H9 (cell line): ENCODE measurements at regions not wholly inside any gene's neighbourhood (a gene's known extent, or its start where the extent isn't known, plus 50 kb on each side); places are given as distances from the start of the nearest gene placed in this dataset.

ENCODE experiments used
- DNase-seq: peaks from one replicate; pipeline ENCODE4 v3.0.0-alpha.2; 2017
- H2AFZ ChIP-seq: one replicate; pipeline ENCODE4 v1.6.1; 2013; ENCODE audit warnings: mild to moderate bottlenecking, low read length, control low read depth, moderate library complexity
- H2AK5ac ChIP-seq: 2 replicates; pipeline ENCODE4 v1.6.1; 2013; ENCODE audit warnings: low read length, control low read depth, mixed read lengths; ENCODE audit not compliant: insufficient read length
- H2BK120ac ChIP-seq: one replicate; pipeline ENCODE4 v1.6.1; 2013; ENCODE audit warnings: low read depth, mild to moderate bottlenecking, low read length, control low read depth, inconsistent platforms; ENCODE audit not compliant: poor library complexity, severe bottlenecking
- H2BK12ac ChIP-seq: 2 replicates; pipeline ENCODE4 v1.6.1; 2013; ENCODE audit warnings: low read length, control low read depth, mixed read lengths, low read depth; ENCODE audit not compliant: insufficient read length
- H2BK15ac ChIP-seq: 2 replicates; pipeline ENCODE4 v1.6.1; 2013; ENCODE audit warnings: low read depth, low read length, control low read depth
- H2BK20ac ChIP-seq: one replicate; pipeline ENCODE4 v1.6.1; 2013; ENCODE audit warnings: low read depth, mild to moderate bottlenecking, low read length, control low read depth, inconsistent platforms; ENCODE audit not compliant: poor library complexity, severe bottlenecking
- H2BK5ac ChIP-seq: 2 replicates; pipeline ENCODE4 v1.6.1; 2013; ENCODE audit warnings: low read length, control low read depth, mixed read lengths; ENCODE audit not compliant: insufficient read length
- H3K14ac ChIP-seq: 2 replicates; pipeline ENCODE4 v1.6.1; 2013; ENCODE audit warnings: low read length, control low read depth; ENCODE audit not compliant: insufficient read depth
- H3K18ac ChIP-seq: 2 replicates; pipeline ENCODE4 v1.6.1; 2013; ENCODE audit warnings: low read depth, mild to moderate bottlenecking, mixed read lengths, low read length, control low read depth; ENCODE audit not compliant: insufficient read length
- H3K23ac ChIP-seq: 2 replicates; pipeline ENCODE4 v1.6.1; 2013; ENCODE audit warnings: low read length, control low read depth, mixed read lengths, low read depth; ENCODE audit not compliant: insufficient read length
- H3K23me2 ChIP-seq: 2 replicates; pipeline ENCODE4 v1.6.1; 2013; ENCODE audit warnings: low read depth, mild to moderate bottlenecking, mixed read lengths, low read length, control low read depth; ENCODE audit not compliant: insufficient read length, poor library complexity, severe bottlenecking
- H3K27ac ChIP-seq: 2 replicates; pipeline ENCODE4 v1.5.1; 2013; ENCODE audit warnings: low read length, control low read depth, mixed read lengths, low read depth; ENCODE audit not compliant: insufficient read length
- H3K27me3 ChIP-seq: 2 replicates; pipeline ENCODE4 v1.6.1; 2013; ENCODE audit warnings: low read length, control low read depth, inconsistent platforms; ENCODE audit not compliant: insufficient read depth
- H3K4ac ChIP-seq: 2 replicates; pipeline ENCODE4 v1.6.1; 2013; ENCODE audit warnings: low read depth, mild to moderate bottlenecking, control low read depth, inconsistent platforms, low read length, moderate library complexity
- H3K4me1 ChIP-seq: 2 replicates; pipeline ENCODE4 v1.6.1; 2013; ENCODE audit warnings: low read length, control low read depth, inconsistent platforms; ENCODE audit not compliant: insufficient read depth
- H3K4me2 ChIP-seq: 2 replicates; pipeline ENCODE4 v1.6.1; 2013; ENCODE audit warnings: low read length, control low read depth, mixed read lengths; ENCODE audit not compliant: insufficient read length, insufficient read depth
- H3K56ac ChIP-seq: 2 replicates; pipeline ENCODE4 v1.6.1; 2013; ENCODE audit warnings: low read depth, mild to moderate bottlenecking, mixed read lengths, low read length, control low read depth; ENCODE audit not compliant: insufficient read length
- H3K79me1 ChIP-seq: 2 replicates; pipeline ENCODE4 v1.6.1; 2013; ENCODE audit warnings: low read depth, mild to moderate bottlenecking, moderate library complexity, low read length, control low read depth, inconsistent platforms; ENCODE audit not compliant: insufficient read depth, poor library complexity, severe bottlenecking
- H3K79me2 ChIP-seq: 2 replicates; pipeline ENCODE4 v1.6.1; 2013; ENCODE audit warnings: low read length, control low read depth, inconsistent platforms; ENCODE audit not compliant: insufficient read depth
- H3K9ac ChIP-seq: 2 replicates; pipeline ENCODE4 v1.6.1; 2013; ENCODE audit warnings: low read length, control low read depth, mixed read lengths; ENCODE audit not compliant: insufficient read length; ENCODE audit errors: extremely low read depth
- H3K9me3 ChIP-seq: one replicate; pipeline ENCODE4 v1.6.1; 2013; ENCODE audit warnings: low read depth, low read length, inconsistent platforms; ENCODE audit not compliant: control insufficient read depth
- H3T11ph ChIP-seq: one replicate; pipeline ENCODE4 v1.6.1; 2013; ENCODE audit warnings: mild to moderate bottlenecking, low read length, control low read depth, inconsistent platforms
- H4K20me1 ChIP-seq: one replicate; pipeline ENCODE4 v1.6.1; 2013; ENCODE audit not compliant: control insufficient read depth, insufficient read length, insufficient read depth
- H4K5ac ChIP-seq: 2 replicates; pipeline ENCODE4 v1.6.1; 2013; ENCODE audit warnings: low read depth, mild to moderate bottlenecking, mixed read lengths, low read length, control low read depth; ENCODE audit not compliant: insufficient read length
- H4K8ac ChIP-seq: replicated peaks from 2 replicates; pipeline ENCODE4 v1.6.1; 2013; ENCODE audit warnings: low read length, control low read depth, mixed read lengths, low read depth; ENCODE audit not compliant: insufficient read length
- H4K91ac ChIP-seq: 2 replicates; pipeline ENCODE4 v1.6.1; 2013; ENCODE audit warnings: low read depth, mild to moderate bottlenecking, moderate library complexity, mixed read lengths, low read length, control low read depth; ENCODE audit not compliant: insufficient read length
- H3K27ac Mint-ChIP-seq, 3 experiments: 2 replicates in 2 of 3; 3 replicates in 1 of 3; pipeline ENCODE4 v1.8.0; 2020 to 2021; ENCODE audit warnings: mixed read lengths in 3 of 3, mild to moderate bottlenecking in 1 of 3, moderate library complexity in 1 of 3
- H3K27me3 Mint-ChIP-seq: 2 replicates; pipeline ENCODE4 v1.8.0; 2021; ENCODE audit warnings: low read depth, mild to moderate bottlenecking, moderate library complexity, mixed read lengths
- H3K36me3 Mint-ChIP-seq, 3 experiments: 2 replicates in 2 of 3; 3 replicates in 1 of 3; pipeline ENCODE4 v1.8.0; 2020 to 2021; ENCODE audit warnings: low read depth in 3 of 3, mixed read lengths in 3 of 3; ENCODE audit not compliant: insufficient read depth in 1 of 3
- H3K4me1 Mint-ChIP-seq, 2 experiments: 2 replicates each; pipeline ENCODE4 v1.8.0; 2020; ENCODE audit warnings: mixed read lengths in 2 of 2
- H3K4me3 Mint-ChIP-seq, 2 experiments: 2 replicates in 1 of 2; 3 replicates in 1 of 2; pipeline ENCODE4 v1.8.0; 2020 to 2021; ENCODE audit warnings: mild to moderate bottlenecking in 2 of 2, mixed read lengths in 2 of 2, moderate library complexity in 1 of 2
- H3K9me3 Mint-ChIP-seq, 2 experiments: 2 replicates in 1 of 2; 3 replicates in 1 of 2; pipeline ENCODE4 v1.8.0; 2020; ENCODE audit warnings: mild to moderate bottlenecking in 2 of 2, mixed read lengths in 2 of 2, moderate library complexity in 1 of 2
- TF ChIP-seq, protein P1 (sequence below): fragments of 200-600 bp; sonication (generic); conservative IDR thresholded peaks from 3 replicates; pipeline ENCODE4 v1.8.0; 2021; ENCODE audit warnings: antibody characterized with exemption, mild to moderate bottlenecking

DNA sequence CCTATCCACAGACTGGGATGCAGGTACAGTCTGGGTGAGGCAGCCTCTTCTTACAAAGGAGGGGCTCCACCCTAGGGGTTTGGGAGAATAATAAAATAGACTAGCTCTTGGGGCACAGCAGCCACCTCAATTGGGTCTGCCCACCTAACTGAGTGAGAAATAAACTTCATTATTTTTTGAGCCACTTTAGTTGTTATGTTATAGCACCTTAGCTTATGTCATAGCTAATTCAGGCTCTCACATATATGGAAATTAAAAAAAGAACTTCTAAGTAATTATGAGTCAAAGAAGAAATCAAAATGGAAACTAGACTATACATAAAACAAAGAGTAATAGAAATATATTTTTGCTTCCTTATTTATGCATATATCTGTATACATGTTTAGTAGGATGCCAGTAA lies 318.5 kb upstream of the B3GALT2 start:
- no peak overlapping the region for H3K14ac ChIP-seq

More for the DNA sequence above, 318.5 kb upstream of the B3GALT2 start:
- H3K23ac ChIP-seq = no peak overlapping the region
- no peak overlapping the region for H2AK5ac ChIP-seq
- H2BK12ac ChIP-seq = no peak overlapping the region
- no peaks in the 10 kb centered on the region for H3K4me1 Mint-ChIP-seq
- no peaks in the 10 kb centered on the region for H3K4me1 ChIP-seq
- H3K27me3 Mint-ChIP-seq = no peaks in the 10 kb centered on the region
- H3K36me3 Mint-ChIP-seq = no peaks in the 10 kb centered on the region; a peak in 1 of 7 replicates
- H3K4ac ChIP-seq = no peak overlapping the region
- H3K4me2 ChIP-seq = no peak overlapping the region
- H4K20me1 ChIP-seq = no peaks in the 10 kb centered on the region
- no peaks in the 10 kb centered on the region for H3K79me2 ChIP-seq
- no peak overlapping the region for H3K4me3 Mint-ChIP-seq
- H3K9me3 Mint-ChIP-seq = peaks cover 0 to 2% of the 10 kb centered on the region in 2 experiments; a peak in 1 of 5 replicates
- H4K8ac ChIP-seq = no peak overlapping the region
- H2AFZ ChIP-seq = no peak overlapping the region
- H3T11ph ChIP-seq = no peak overlapping the region
- no peak overlapping the region for H4K5ac ChIP-seq
- no peak overlapping the region for H3K9ac ChIP-seq
- H2BK15ac ChIP-seq = no peak overlapping the region
- TF ChIP-seq, protein P1, sequence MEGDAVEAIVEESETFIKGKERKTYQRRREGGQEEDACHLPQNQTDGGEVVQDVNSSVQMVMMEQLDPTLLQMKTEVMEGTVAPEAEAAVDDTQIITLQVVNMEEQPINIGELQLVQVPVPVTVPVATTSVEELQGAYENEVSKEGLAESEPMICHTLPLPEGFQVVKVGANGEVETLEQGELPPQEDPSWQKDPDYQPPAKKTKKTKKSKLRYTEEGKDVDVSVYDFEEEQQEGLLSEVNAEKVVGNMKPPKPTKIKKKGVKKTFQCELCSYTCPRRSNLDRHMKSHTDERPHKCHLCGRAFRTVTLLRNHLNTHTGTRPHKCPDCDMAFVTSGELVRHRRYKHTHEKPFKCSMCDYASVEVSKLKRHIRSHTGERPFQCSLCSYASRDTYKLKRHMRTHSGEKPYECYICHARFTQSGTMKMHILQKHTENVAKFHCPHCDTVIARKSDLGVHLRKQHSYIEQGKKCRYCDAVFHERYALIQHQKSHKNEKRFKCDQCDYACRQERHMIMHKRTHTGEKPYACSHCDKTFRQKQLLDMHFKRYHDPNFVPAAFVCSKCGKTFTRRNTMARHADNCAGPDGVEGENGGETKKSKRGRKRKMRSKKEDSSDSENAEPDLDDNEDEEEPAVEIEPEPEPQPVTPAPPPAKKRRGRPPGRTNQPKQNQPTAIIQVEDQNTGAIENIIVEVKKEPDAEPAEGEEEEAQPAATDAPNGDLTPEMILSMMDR = no peak
- H2BK5ac ChIP-seq = no peak overlapping the region
- no peaks in the 10 kb centered on the region for H3K79me1 ChIP-seq
- H3K9me3 ChIP-seq = no peaks in the 10 kb centered on the region
- no peaks in the 10 kb centered on the region for H3K27me3 ChIP-seq
- H4K91ac ChIP-seq = no peak overlapping the region
- no peaks in the 10 kb centered on the region for H3K23me2 ChIP-seq
- no peak overlapping the region for H2BK120ac ChIP-seq
- no peak overlapping the region for H3K27ac ChIP-seq
- DNase-seq = no peak
- no peak overlapping the region for H2BK20ac ChIP-seq
- no peak overlapping the region for H3K56ac ChIP-seq
- no peak overlapping the region for H3K27ac Mint-ChIP-seq
- no peak overlapping the region for H3K18ac ChIP-seq
